Activated naive CD8-positive, alpha-beta T cell treated with anti-CD3 and anti-CD28 coated beads, Interleukin-2, amount 50 U/mL, for 16 hours (primary cell): ENCODE measurements at regions not wholly inside any gene's neighbourhood (a gene's known extent, or its start where the extent isn't known, plus 50 kb on each side); places are given as distances from the start of the nearest gene placed in this dataset.
"Not testable (repeated sequence)": the region's sequence is repeated elsewhere in the genome, so short reads cannot be mapped to it uniquely, and the experiment has no call there.

Experiments
- DNase-seq: peaks from one replicate; pipeline ENCODE4 v3.0.0-alpha.2; 2020; ENCODE audit warnings: low read depth, low spot score

DNA sequence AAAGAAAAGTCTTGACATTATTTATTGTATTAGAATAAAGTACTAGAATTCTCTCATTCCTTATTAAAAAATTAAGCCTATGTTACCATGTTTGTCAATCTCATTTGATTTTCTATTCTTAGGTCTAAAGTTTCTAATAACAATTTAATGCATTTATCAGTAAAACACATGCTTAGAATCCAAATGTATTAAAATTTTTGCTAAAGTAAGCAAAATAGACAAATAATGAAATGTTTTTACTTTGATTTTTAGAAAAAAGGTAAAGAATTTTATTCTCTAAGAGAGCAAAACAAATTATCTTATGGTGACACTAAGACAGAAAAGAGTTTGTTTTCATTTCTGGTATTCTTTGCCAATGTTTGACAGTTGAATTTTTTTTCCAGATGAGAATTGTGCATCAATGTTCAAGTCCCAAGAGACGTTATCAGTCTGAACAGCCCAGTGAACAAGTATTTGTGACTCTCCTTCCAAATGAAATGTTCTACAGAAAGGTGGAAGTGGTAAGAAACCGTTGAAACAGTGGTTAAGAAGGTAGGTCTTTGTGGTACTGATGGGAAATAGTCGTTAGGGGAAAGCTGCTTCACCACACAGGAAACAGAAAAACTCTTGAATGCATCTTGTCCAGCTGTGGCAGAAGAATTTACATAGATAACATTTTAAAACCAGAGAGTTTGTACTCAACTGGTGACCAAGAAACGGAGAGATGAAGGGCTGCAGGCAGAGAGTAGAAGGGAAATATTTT, 402.5 kb downstream of the PTPRC start:
- no peak for DNase-seq

- no peak for DNase-seq
Observed at GRCh38 chr1:199042193-199042592, 403.4 kb downstream of the PTPRC start.

DNA sequence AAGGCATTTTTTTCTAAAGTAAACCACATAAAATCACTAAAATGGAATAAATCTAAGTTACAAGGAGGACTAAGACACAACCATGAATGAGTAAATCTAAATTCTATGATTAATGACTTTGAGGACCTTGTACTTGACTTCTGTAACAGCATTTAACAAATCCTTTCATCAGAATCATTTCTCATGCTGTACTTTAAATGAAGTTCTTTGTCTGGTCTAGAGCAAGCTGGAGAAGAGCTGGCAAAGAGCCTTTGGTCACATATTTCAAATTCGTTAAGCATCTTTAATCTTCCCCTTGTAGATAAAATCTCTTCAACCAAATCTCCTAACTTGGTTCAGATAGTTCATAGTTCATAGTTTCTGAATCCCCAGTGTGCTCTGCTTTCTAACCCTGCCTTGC, 405.4 kb downstream of the PTPRC start:
- DNase-seq, result no peak

DNA sequence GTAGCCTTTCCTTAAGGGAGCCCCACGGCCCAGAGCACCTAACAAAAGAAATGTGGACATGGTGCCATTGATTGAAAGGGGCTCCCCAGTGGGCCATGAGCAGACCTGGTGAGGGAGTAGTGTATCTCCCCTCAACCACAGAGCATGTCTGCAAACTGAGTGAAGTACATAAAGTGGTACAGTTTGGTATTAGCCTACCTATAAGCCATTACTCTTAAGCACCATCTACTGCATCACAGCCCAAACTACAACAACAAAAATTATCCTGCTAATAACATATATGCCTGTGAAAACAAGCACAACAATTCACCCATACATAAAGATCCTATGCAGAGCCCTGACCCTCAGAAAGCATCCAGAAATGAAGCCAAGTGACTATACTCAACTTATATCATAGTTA, 407.8 kb downstream of the PTPRC start:
- no peak for DNase-seq

DNA sequence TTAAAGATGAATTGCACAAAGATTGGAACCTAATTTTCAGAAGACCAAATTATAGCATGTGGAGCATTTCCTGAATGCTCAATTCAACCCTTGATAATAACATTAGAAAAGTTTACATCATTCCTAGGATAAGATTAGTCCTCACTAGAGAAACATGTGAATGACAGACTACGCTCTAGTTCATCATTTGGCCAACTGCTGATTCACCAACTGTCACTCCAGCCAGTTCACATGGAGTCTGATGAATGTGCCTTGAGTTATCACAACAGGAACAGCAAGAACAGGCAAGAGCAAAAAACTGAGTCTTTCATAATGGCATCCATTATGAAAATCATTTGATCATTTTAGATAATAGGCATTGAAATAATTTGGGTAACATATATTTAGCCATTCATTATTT, 415.9 kb downstream of the PTPRC start:
- DNase-seq, result no peak

GRCh38 chr1:199057322-199057721, 418.5 kb downstream of the PTPRC start:
- no peak for DNase-seq

- DNase-seq, result no peak
Observed at GRCh38 chr1:199058281-199058680, 419.4 kb downstream of the PTPRC start.

DNA sequence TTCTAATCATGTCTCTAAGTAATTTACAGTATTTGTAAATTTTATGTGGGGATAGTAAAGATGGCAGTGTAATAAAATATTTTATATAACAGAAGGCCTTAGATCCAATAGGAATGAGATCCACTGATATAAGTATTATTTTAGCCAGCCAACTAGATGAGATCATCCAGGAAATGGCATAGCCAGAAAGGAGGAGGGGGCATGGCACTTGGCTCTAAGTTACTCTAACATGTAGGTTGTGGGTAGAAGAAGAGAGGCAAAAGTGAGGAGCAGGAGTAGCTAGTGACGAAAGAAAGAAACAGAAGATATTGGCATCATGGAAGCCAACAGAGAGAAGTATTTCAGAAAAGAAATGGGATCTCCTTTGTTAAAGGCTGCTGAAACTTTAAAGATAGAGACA, 426.1 kb downstream of the PTPRC start:
- DNase-seq, result no peak

- DNase-seq, result no peak
Observed at GRCh38 chr1:199067483-199067882, 428.6 kb downstream of the PTPRC start.

DNA sequence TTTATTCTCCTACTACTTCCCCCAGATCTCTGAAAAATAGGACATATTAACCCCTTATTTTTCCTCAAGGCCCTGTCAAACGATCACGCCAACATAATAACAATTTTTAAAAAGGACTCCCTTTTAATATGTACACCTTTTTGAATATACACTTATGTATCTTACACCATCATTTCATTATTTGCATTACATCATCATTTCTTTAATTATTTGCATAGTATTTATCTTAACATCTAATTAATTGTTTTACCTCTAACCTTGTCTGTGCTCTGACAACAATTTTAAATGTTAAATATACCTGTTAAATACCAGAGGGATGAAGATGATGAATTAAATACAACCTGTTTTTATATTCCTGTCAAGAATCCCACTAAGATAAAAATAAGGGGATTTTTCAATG, 432.2 kb downstream of the PTPRC start:
- DNase-seq, result no peak

DNA sequence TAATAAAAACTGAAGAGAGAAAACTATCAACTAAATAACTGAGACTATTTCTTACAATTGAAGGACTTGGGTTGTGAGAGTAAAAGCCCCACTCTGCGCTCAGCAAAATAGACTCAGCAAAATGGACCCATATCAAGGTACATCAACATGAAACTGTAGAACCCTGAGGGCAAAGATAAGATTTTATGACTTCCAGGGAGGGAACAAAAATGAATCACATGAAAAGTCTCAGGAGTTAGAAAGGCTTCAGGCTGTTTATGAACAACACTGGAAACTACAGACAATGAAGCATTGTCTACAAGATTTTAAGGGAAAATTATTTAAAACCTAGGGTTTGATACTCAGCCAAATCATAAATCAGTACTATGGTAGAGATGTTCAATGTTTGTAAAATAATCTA, 434.3 kb downstream of the PTPRC start:
- DNase-seq, result no peak

GRCh38 chr1:199075792-199076191, 437.0 kb downstream of the PTPRC start:
- no peak for DNase-seq

- no peak for DNase-seq
Observed at GRCh38 chr1:199079994-199080393, 441.2 kb downstream of the PTPRC start.

DNA sequence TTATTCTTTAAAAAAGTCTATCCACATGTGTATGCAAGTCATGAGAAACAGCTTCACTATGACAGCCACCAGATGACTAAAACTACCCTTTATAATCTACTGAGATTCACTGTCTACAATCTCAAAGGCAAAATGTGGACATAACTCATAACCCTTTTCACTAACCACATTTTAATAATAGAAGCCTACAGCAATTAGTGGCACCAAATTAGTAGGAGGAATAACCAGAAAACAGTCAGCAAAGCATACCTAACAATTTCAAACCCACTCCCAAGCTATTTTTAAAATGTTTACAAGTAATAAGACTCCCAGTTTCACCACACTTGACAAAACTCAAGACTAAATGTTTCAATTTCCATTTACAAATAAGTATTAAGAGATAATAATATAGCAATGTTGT, 442.9 kb downstream of the PTPRC start:
- DNase-seq, result no peak

DNA sequence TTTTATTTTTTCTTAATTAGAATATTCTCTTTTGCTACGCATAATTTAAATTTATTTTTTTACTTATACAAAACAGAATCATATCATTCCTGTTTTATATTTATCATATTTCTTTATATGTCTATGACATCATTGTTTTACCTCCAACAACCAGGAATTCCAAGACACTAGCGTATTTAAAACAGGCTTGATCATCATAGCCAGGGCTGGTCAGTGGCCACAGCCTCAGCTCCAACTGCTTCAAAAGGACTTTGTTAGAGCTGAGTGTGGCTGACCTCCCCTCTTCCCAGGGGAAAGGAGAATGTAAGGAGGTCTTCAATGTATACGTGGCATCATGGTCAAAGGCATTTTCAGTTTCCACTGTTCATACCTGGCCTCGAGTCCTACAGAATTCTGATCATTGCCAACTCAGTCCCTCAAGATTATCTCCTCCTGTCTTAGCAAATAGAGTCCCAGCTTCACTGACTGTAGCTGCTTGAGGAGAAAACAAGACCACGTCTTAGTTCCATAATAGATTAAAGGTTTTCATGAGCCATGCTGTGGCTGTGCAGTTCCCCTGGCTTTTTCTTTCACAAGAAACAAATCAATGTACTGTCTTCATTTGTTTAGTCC, 444.0 kb downstream of the PTPRC start:
- DNase-seq, result no peak

- DNase-seq, result no peak
Observed at GRCh38 chr1:199083680-199084079, 444.8 kb downstream of the PTPRC start.

GRCh38 chr1:199084293-199084692, 445.5 kb downstream of the PTPRC start:
- DNase-seq, result no peak

GRCh38 chr1:199085903-199086302, 447.1 kb downstream of the PTPRC start:
- DNase-seq, result no peak

DNA sequence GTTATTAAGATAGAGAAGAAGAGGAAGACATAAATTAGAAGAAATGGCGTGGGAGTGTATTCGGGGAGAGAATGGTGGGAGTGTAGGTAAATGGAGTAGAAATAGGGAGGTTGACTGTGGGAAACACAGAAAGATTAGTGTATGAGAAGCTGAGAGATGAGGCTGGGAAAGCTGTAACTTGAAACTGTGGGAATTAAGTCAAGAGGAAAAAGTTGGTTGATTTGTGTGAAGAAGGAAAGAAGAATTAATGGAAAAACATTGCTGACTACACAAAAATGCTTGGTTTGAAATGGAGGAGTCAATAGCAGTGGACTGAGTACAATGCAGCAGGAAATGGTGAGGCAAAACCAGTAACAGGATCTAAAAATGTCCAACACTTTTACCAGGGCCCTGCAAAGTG, 448.3 kb downstream of the PTPRC start:
- no peak for DNase-seq

DNA sequence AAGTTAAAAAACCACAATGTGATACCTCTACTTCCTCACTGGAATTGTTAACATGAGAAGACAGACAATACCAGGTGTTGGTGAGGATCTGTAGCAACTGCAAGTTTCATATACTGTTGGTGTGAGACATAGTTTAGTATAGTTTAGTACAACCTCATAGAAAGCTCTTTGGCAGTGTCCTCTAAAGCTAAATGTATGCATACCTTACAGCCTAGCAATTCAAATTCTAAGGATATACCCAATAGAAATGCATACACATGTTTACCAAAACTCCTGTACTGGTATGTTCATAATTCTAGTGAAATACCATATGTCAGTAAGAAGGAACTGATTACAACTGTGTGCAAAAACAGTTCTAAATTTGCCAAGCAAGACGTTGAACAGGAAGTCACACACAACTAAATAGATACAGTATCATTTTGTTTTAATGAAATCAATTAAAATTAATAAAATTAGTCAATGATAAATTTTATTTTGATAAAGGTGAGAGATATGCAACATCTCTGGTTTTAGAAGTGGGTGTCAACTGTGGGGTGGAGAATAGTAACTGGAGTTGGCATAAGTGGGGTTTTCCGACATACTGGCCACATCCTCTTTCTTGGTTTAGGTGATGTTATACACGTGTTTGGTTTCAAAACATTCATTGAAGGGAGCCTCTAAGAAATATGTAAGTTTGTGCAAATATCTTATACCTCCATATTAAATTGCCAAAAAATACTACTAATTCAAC, 450.7 kb downstream of the PTPRC start:
- DNase-seq, result no peak

- not testable (repeated sequence) for DNase-seq
Observed at GRCh38 chr1:199095628-199096027, 456.8 kb downstream of the PTPRC start.

GRCh38 chr1:199096591-199096990, 457.8 kb downstream of the PTPRC start:
- DNase-seq, result no peak

GRCh38 chr1:199098468-199098867, 459.6 kb downstream of the PTPRC start:
- DNase-seq, result no peak
